Colonic mucosa (tissue), 4 donors: ENCODE measurements at regions not wholly inside any gene's neighbourhood (a gene's known extent, or its start where the extent isn't known, plus 50 kb on each side); places are given as distances from the start of the nearest gene placed in this dataset.

ENCODE experiments used
- DNase-seq: peaks from one replicate; pipeline ENCODE4 v3.0.0-alpha.2; 2020
- H3K27ac ChIP-seq: fragments of 200-600 bp; one replicate; pipeline ENCODE4 v1.8.0; 2021
- H3K27me3 ChIP-seq: fragments of 200-600 bp; one replicate; pipeline ENCODE4 v1.8.0; 2021
- H3K36me3 ChIP-seq: fragments of 200-600 bp; one replicate; pipeline ENCODE4 v1.8.0; 2021
- H3K4me1 ChIP-seq: fragments of 200-600 bp; one replicate; pipeline ENCODE4 v1.8.0; 2021; ENCODE audit warnings: mild to moderate bottlenecking
- H3K4me3 ChIP-seq: fragments of 200-600 bp; one replicate; pipeline ENCODE4 v1.8.0; 2021
- H3K9ac ChIP-seq, 2 donors: one replicate each; pipeline ENCODE4 v1.7.0; 2013; ENCODE audit warnings: control low read depth in 2 of 2, low read depth in 2 of 2, low read length in 2 of 2
- H3K9me3 ChIP-seq: fragments of 200-600 bp; one replicate; pipeline ENCODE4 v1.8.0; 2021
- CTCF ChIP-seq: fragments of 200-600 bp; IDR thresholded peaks from one replicate; pipeline ENCODE4 v1.8.0; 2022; ENCODE audit warnings: antibody characterized with exemption, mild to moderate bottlenecking
- intact Hi-C: fragments of 100-400 bp; cut with DNase I; formaldehyde crosslinking; loops from one replicate; pipeline ENCODE4 v1.14.1; 2022
- donor health status: healthy.
- donor health status: DM: no; HTN: no; CAD: no.
- donor health status: DM: no; HTN: no; CAD: no.

GRCh38 chr11:115656041-115656440 is 151.8 kb upstream of the CADM1 start:
- peaks cover 27% of the 10 kb centered on the region for H3K27me3 ChIP-seq
- H3K27ac ChIP-seq = no peak overlapping the region
- intact Hi-C loops = loop anchor here (10.0 kb wide), 1 partner anchor 151 kb away; the partner anchor contains the start of gene CADM1
- TF ChIP-seq CTCF = no peak
- H3K9me3 ChIP-seq = no peaks in the 10 kb centered on the region
- H3K4me1 ChIP-seq = no peaks in the 10 kb centered on the region
- no peak for DNase-seq
- no peaks in the 10 kb centered on the region for H3K36me3 ChIP-seq
- H3K4me3 ChIP-seq = no peak overlapping the region
- H3K9ac ChIP-seq = no peak overlapping the region

- Histone ChIP-seq H3K9me3 (no peaks in the 10 kb centered on the region), H3K27me3 (peaks cover 15% of the 10 kb centered on the region), H3K4me1 (no peaks in the 10 kb centered on the region), H3K27ac (no peak overlapping the region), H3K4me3 (no peak overlapping the region), H3K9ac (no peak overlapping the region), H3K36me3 (no peaks in the 10 kb centered on the region)
- intact Hi-C loops = loop anchor here (10.0 kb wide), 1 partner anchor 150 kb away; the partner anchor contains the start of gene CADM1
- DNase-seq = no peak
- no peak for TF ChIP-seq CTCF
These were observed 150.6 kb upstream of the CADM1 start for GRCh38 chr11:115654792-115655191.

GRCh38 chr11:115653926-115654325 is 149.7 kb upstream of the CADM1 start:
- DNase-seq = peak; percentile 87
- Histone ChIP-seq H3K9me3 (no peaks in the 10 kb centered on the region), H3K4me1 (no peaks in the 10 kb centered on the region), H3K36me3 (no peaks in the 10 kb centered on the region), H3K27me3 (peaks cover 6% of the 10 kb centered on the region), H3K9ac (no peak overlapping the region), H3K4me3 (no peak overlapping the region), H3K27ac (no peak overlapping the region)
- no peak for TF ChIP-seq CTCF
- intact Hi-C loops = loop anchor here (10.0 kb wide), 1 partner anchor 149 kb away; the partner anchor contains the start of gene CADM1

- no peaks in the 10 kb centered on the region for H3K27me3 ChIP-seq
- no peaks in the 10 kb centered on the region for H3K4me1 ChIP-seq
- no peak overlapping the region for H3K27ac ChIP-seq
- no peaks in the 10 kb centered on the region for H3K36me3 ChIP-seq
- no peak overlapping the region for H3K4me3 ChIP-seq
- no peaks in the 10 kb centered on the region for H3K9me3 ChIP-seq
- no peak overlapping the region for H3K9ac ChIP-seq
- intact Hi-C loops = loop anchor here (10.0 kb wide), 1 partner anchor 148 kb away; the partner anchor contains the start of gene CADM1
- TF ChIP-seq CTCF = no peak
- DNase-seq = no peak
These were observed 148.9 kb upstream of the CADM1 start for GRCh38 chr11:115653076-115653475.

- intact Hi-C loops = loop anchor here (10.0 kb wide), 1 partner anchor 148 kb away; the partner anchor contains the start of gene CADM1
- Histone ChIP-seq H3K36me3 (no peaks in the 10 kb centered on the region), H3K27me3 (no peaks in the 10 kb centered on the region), H3K4me3 (no peak overlapping the region), H3K4me1 (no peaks in the 10 kb centered on the region), H3K27ac (no peak overlapping the region), H3K9ac (no peak overlapping the region), H3K9me3 (no peaks in the 10 kb centered on the region)
- DNase-seq = no peak
- TF ChIP-seq CTCF = no peak
These were observed 148.3 kb upstream of the CADM1 start for GRCh38 chr11:115652496-115652895.
